Left ventricle myocardium inferior (tissue), 1 donor: ENCODE measurements at regions not wholly inside any gene's neighbourhood (a gene's known extent, or its start where the extent isn't known, plus 50 kb on each side); places are given as distances from the start of the nearest gene placed in this dataset.
A peak's percentile ranks its signal among the peaks of the same experiment; 100 is the strongest.
"Not testable (repeated sequence)": the region's sequence is repeated elsewhere in the genome, so short reads cannot be mapped to it uniquely, and the experiment has no call there.

Experiments used
- DNase-seq: peaks from one replicate; pipeline ENCODE4 v3.0.0-alpha.2; 2020
- H3K27ac ChIP-seq: fragments of 200-600 bp; replicated peaks from 2 replicates; pipeline ENCODE4 v1.8.0; 2021
- H3K27me3 ChIP-seq: fragments of 200-600 bp; 2 replicates; pipeline ENCODE4 v1.8.0; 2021; ENCODE audit warnings: low read depth
- H3K36me3 ChIP-seq: fragments of 200-600 bp; 2 replicates; pipeline ENCODE4 v1.8.0; 2021
- H3K4me1 ChIP-seq: fragments of 200-600 bp; 2 replicates; pipeline ENCODE4 v1.8.0; 2021
- H3K4me3 ChIP-seq: fragments of 200-600 bp; 2 replicates; pipeline ENCODE4 v1.8.0; 2021; ENCODE audit warnings: mild to moderate bottlenecking, moderate library complexity
- H3K9me3 ChIP-seq: fragments of 200-600 bp; replicated peaks from 2 replicates; pipeline ENCODE4 v1.8.0; 2021
- CTCF ChIP-seq: fragments of 200-600 bp; IDR thresholded peaks from 2 replicates; pipeline ENCODE4 v1.8.0; 2021; ENCODE audit warnings: antibody characterized with exemption, mild to moderate bottlenecking, borderline replicate concordance
- intact Hi-C: fragments of 100-400 bp; cut with micrococcal nuclease; formaldehyde crosslinking; loops from one replicate; pipeline ENCODE4 v1.11.0; 2022
- donor health status: DM: no; HTN: yes; CAD: no; lungs with severe emphysema.

- no peak for DNase-seq
- peaks cover 7% of the 10 kb centered on the region for H3K4me1 ChIP-seq
- peak overlapping the region; percentile 7 for H3K27ac ChIP-seq
- no peaks in the 10 kb centered on the region for H3K9me3 ChIP-seq
- H3K27me3 ChIP-seq, result no peaks in the 10 kb centered on the region
- no peak for TF ChIP-seq CTCF
- H3K36me3 ChIP-seq, result no peaks in the 10 kb centered on the region
- intact Hi-C loops, result no loop called here
- H3K4me3 ChIP-seq, result no peak overlapping the region
Measured at GRCh38 chr6:121771937-121772720, 336.7 kb downstream of the GJA1 start.

DNA sequence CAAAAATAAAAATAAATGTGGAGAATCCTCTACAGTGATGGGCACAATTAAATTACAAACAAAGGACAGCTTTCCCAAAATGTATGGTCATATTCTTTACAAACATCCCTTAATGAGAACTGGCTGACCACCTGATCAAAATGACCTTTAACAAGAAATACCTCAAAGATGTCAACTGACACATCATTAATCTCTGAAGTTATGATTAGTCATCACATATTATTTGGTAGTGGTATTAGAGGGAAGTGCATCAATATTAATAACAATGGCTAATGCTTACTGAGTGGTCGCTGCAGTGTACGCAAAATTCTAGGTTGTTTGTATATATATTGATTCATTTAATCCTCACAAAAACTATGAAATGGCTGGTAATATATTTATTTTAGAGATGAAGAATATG, 340.6 kb downstream of the GJA1 start:
- no peaks in the 10 kb centered on the region for H3K36me3 ChIP-seq
- H3K27ac ChIP-seq, result peak overlapping the region; percentile 49
- intact Hi-C loops, result no loop called here

DNA sequence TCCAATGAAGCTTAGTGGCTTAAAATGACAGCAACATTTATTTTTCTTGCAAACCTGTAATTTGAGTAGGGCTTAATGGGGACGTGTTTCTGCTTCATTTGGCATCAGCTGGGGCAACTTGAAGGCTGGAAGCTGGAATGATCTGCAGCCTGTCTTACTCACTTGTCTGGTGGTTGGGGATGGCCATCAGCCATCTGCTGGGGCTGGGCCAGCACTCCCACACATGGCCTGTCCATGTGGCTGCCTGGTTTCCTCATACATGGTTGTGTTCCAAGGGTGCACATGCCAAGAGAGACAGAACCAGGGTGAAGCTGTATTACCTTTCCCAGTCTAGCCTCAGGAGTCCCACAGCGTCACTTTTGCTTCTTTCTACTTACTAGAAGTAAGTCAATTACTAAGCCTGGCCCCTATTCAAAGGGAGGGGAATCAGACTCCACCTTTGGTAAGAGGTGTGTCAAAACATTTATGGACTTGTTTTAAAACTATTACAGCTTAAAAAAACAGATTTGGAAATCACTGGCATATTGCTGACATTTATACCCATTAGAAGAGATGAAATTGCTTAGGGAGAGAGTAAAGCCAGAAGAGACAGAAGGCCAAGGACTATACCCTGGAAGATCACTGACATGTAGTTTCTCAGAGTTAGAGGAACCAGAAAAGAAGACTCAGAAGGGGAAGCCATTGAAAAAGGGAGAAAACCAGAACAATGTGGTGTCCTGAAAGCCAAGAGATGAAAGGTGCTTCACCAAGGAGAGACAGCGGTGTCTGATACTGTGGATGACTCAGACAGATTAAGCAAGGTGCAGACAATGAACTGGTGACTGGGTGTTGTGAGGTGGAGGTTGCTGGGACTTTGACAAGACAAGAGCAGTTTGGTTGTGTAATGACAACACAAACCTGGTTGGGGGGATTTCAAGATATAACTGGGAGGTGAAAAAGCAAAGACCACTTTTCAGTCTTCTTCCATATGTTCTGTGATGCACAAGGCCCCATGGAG, 345.2 kb downstream of the GJA1 start:
- Histone ChIP-seq H3K36me3 (no peaks in the 10 kb centered on the region), H3K27ac (peak overlapping the region; percentile 32), H3K27me3 (no peaks in the 10 kb centered on the region), H3K4me1 (peaks cover 19% of the 10 kb centered on the region), H3K9me3 (peaks cover 12% of the 10 kb centered on the region), H3K4me3 (no peak overlapping the region)
- peak; percentile 78 for DNase-seq
- intact Hi-C loops, result no loop called here
- TF ChIP-seq CTCF, result no peak

More for the DNA sequence above, 340.6 kb downstream of the GJA1 start:
- TF ChIP-seq CTCF, result no peak
- H3K27me3 ChIP-seq, result no peaks in the 10 kb centered on the region
- no peak overlapping the region for H3K4me3 ChIP-seq
- DNase-seq, result no peak
- H3K4me1 ChIP-seq, result peaks cover 26% of the 10 kb centered on the region
- H3K9me3 ChIP-seq, result peaks cover 12% of the 10 kb centered on the region

DNA sequence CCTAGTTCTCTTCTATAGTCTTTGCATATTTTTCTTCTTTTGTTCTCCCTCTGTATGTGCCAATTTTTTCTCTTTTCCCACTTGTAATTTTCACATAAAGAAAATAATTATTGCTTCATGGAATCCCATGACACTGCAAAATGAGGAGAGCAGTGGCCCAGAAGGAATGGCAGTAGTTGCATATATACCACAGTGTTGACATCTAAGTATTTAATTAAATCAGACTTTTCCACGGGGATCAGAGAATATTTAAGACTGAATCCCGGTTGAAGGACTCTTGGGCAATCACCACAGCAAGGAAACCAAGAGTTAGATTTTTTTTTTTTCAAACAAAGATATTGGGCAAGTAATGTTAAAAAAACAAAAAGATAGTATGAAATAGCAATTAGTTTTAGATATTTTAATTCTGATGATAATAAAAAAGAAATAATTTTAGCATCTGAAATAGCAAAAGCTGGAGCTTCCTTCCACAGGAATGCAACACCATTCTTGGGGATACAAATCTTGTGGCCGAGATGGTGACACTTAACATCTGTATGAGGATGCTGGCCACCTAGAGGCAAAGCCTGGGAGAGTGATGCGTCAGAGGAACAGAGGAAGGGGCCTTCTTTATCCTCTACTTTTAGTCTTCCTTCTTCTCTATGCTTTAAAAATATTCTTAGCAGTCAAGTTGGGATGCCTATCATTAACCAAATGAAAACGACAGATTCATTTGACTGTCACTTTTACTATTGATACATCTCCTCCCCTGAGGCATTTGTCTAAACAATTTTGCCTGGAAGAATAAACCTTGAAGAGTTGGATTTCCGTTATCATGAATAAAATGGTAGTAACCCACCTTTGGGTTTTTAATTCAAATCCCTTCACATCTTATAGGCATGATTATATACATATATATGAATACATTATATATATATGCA, 356.2 kb downstream of the GJA1 start:
- Histone ChIP-seq H3K9me3 (no peaks in the 10 kb centered on the region), H3K36me3 (no peaks in the 10 kb centered on the region), H3K27me3 (no peaks in the 10 kb centered on the region), H3K4me1 (no peaks in the 10 kb centered on the region), H3K27ac (no peak overlapping the region), H3K4me3 (no peak overlapping the region)
- intact Hi-C loops, result no loop called here
- TF ChIP-seq CTCF, result peak; percentile 14
- no peak for DNase-seq

GRCh38 chr6:121794630-121795029, 359.2 kb downstream of the GJA1 start:
- H3K27ac ChIP-seq, result no peak overlapping the region
- H3K9me3 ChIP-seq, result peaks cover 12% of the 10 kb centered on the region
- H3K4me3 ChIP-seq, result no peak overlapping the region
- no peak for DNase-seq
- intact Hi-C loops, result no loop called here
- H3K36me3 ChIP-seq, result no peaks in the 10 kb centered on the region
- H3K4me1 ChIP-seq, result no peaks in the 10 kb centered on the region
- H3K27me3 ChIP-seq, result no peaks in the 10 kb centered on the region
- TF ChIP-seq CTCF, result no peak

GRCh38 chr6:121797598-121797997, 362.2 kb downstream of the GJA1 start:
- H3K27ac ChIP-seq, H3K36me3 ChIP-seq, intact Hi-C loops, H3K27me3 ChIP-seq, DNase-seq, H3K4me1 ChIP-seq, H3K4me3 ChIP-seq: not testable (repeated sequence)
- H3K9me3 ChIP-seq, result peaks cover 39% of the 10 kb centered on the region

DNA sequence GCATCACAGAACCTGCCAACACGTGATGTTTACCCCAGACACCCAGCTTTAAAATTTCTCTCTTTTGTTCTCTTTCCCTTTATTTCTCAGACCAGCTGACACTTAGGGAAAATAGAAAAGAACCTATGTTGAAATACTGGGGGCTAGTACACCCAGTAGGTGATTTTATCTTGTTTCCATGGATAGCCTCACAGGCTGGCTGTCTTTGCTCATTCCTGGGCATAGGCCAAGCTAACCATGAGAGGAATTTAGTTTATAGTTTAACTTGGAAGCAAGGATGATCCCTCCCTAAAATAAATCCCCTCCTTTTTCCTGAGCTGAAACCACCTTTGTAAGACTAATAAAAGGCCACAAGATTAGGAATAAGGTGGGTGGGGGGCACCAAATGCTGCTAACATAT, 362.7 kb downstream of the GJA1 start:
- DNase-seq, H3K36me3 ChIP-seq, H3K27me3 ChIP-seq, H3K4me3 ChIP-seq, H3K4me1 ChIP-seq, H3K27ac ChIP-seq, intact Hi-C loops: not testable (repeated sequence)
- H3K9me3 ChIP-seq, result peaks cover 40% of the 10 kb centered on the region
